Activated CD8-positive, alpha-beta memory T cell treated with anti-CD3 and anti-CD28 coated beads, Interleukin-2, amount 10 ng/mL, durations not matched to agents 7 days and 5 days (primary cell): ENCODE measurements at regions not wholly inside any gene's neighbourhood (a gene's known extent, or its start where the extent isn't known, plus 50 kb on each side); places are given as distances from the start of the nearest gene placed in this dataset.

Experiments
- ATAC-seq: fragments of 150-1000 bp; cut with Tn5 transposase; one replicate; pipeline ENCODE4 v1.10.0; 2021; ENCODE audit warnings: moderate library complexity
- CTCF ChIA-PET: fragments of 350-600 bp; sonication (Branson Sonifier 250); formaldehyde crosslinking; loops from one replicate; lab custom pipeline; 2021; ENCODE audit warnings: antibody characterized with exemption; lab: Charles Lee
- DNase-seq: peaks from one replicate; pipeline ENCODE4 v3.0.0-alpha.2; 2020
- H3K27ac Mint-ChIP-seq: one replicate; pipeline ENCODE4 v1.8.0; 2021; ENCODE audit warnings: mild to moderate bottlenecking, mixed read lengths
- H3K27me3 Mint-ChIP-seq: one replicate; pipeline ENCODE4 v1.8.0; 2021; ENCODE audit warnings: mixed read lengths
- H3K36me3 Mint-ChIP-seq: one replicate; pipeline ENCODE4 v1.8.0; 2021; ENCODE audit warnings: mild to moderate bottlenecking, mixed read lengths
- H3K4me1 Mint-ChIP-seq: one replicate; pipeline ENCODE4 v1.8.0; 2021; ENCODE audit warnings: mixed read lengths
- H3K4me3 Mint-ChIP-seq: one replicate; pipeline ENCODE4 v1.8.0; 2021; ENCODE audit warnings: mild to moderate bottlenecking, moderate library complexity, mixed read lengths
- H3K9me3 Mint-ChIP-seq: one replicate; pipeline ENCODE4 v1.8.0; 2022; ENCODE audit warnings: low read depth, mixed read lengths

DNA sequence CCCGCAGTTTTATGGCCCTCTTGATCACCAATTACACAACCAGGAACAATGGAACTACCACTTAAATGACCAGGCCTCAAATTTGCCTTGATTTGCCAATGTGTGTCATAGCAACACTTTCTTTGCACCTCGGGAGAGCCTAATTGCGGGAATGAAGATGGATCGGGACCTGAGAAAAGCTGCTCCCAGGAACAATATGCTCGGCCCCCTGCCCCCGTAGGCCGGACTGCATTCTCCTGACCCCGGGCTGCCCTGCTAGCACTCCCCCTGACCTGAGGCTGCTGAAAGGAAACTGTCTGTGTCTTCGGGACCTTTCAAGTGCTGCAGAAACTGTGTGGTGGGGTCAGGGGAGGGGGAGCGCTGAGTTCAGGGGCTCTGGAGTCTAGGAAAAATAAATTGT is 294.3 kb upstream of the IRX1 start:
- DNase-seq (no peak), ATAC-seq (no peak)
- CTCF ChIA-PET: no interaction called here
- peaks cover 7% of the 10 kb centered on the region for H3K9me3 Mint-ChIP-seq
- no peak overlapping the region for H3K4me3 Mint-ChIP-seq
- H3K27me3 Mint-ChIP-seq: no peaks in the 10 kb centered on the region
- no peaks in the 10 kb centered on the region for H3K4me1 Mint-ChIP-seq
- no peak overlapping the region for H3K27ac Mint-ChIP-seq
- H3K36me3 Mint-ChIP-seq: no peaks in the 10 kb centered on the region

DNA sequence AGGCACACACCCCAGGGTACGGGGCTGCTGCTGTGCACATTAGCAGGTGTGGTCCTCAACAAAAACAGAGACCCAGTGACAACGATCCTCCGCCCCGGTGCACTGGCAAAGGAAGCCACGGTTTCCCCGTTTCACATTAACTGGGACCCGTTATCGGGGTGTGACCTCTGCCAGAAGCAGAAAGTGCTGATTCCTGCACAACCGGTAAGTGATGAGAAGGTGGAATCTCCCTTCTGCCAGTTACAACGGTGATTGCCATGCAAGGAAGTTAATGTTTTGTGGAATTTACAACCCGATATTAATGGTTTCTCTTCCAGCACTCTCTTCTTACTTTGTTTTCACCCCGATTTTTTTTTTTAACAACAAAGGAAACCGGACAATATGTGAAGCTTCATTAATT is 294.9 kb upstream of the IRX1 start:
- Mint-ChIP-seq H3K27ac (no peak overlapping the region), H3K4me3 (no peak overlapping the region), H3K36me3 (no peaks in the 10 kb centered on the region), H3K4me1 (no peaks in the 10 kb centered on the region), H3K27me3 (no peaks in the 10 kb centered on the region), H3K9me3 (peaks cover 7% of the 10 kb centered on the region)
- DNase-seq (no peak), ATAC-seq (no peak)
- CTCF ChIA-PET: no interaction called here

DNA sequence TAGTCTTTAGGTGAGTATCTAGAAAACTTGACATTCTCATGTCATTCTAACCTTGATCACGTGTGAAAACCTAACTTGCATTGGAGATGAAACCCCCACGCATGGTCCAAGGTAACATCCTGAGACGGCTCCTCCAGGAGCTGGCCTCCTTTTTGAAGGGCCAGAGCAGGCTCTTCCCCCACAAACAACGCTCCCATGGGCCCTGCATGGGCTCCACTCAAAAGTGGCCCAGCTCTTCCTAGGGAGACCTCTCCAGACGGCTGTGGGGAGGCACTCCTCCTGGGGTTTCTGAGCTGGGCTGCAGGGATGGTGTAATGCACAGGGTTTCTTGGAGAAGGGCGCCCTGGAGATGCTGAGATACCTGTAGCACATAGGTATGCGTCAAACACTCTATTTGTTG is 296.2 kb upstream of the IRX1 start:
- Mint-ChIP-seq H3K36me3 (no peaks in the 10 kb centered on the region), H3K27me3 (no peaks in the 10 kb centered on the region), H3K4me3 (no peak overlapping the region), H3K4me1 (no peaks in the 10 kb centered on the region), H3K27ac (no peak overlapping the region), H3K9me3 (peaks cover 5% of the 10 kb centered on the region)
- DNase-seq: no peak
- no peak for ATAC-seq
- CTCF ChIA-PET: no interaction called here

DNA sequence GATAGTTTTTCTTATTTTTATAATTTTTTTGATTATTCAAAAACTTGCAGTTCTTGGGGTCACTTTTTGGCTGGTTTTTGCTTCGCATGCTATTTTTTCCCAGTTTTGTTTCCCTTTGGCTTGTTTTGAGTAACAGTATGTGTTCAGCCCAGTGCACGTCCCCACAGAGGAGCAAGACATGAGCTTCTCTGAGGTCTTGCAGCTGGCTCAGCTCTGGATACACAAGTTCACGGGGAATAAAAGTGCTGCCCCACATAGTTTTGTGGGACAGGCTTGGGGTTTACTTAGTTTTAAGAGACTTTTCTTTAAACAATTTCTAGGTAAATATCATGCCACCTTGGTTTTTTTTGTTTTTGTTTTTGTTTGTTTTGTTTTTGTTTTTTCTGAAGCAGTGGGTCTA is 297.8 kb upstream of the IRX1 start:
- Mint-ChIP-seq H3K4me3 (no peak overlapping the region), H3K9me3 (peaks cover 5% of the 10 kb centered on the region), H3K27me3 (no peaks in the 10 kb centered on the region), H3K27ac (no peak overlapping the region), H3K4me1 (no peaks in the 10 kb centered on the region), H3K36me3 (no peaks in the 10 kb centered on the region)
- ATAC-seq (no peak), DNase-seq (no peak)
- CTCF ChIA-PET: no interaction called here

DNA sequence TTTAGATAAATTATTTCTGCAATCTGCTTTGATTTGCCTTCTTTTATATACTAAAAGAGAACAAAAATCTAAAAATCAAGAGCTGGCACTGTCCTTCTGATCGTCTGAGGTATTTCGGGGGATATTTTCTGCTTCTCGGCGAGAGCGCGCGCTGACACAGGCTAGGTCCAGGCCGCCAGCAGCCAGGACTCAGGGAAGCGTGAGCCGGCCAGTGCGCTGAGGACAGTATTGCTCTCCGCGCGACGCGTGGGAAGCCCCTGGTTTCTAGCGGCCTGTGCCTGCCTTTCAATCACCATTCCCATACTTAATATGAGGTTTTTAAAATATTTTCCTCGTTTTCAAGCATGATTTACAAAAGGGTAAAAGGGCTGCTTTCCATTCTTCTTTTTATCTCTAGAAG is 307.3 kb upstream of the IRX1 start:
- H3K36me3 Mint-ChIP-seq: no peaks in the 10 kb centered on the region
- DNase-seq (no peak), ATAC-seq (no peak)
- H3K4me3 Mint-ChIP-seq: no peak overlapping the region
- peaks cover 4% of the 10 kb centered on the region for H3K9me3 Mint-ChIP-seq
- H3K4me1 Mint-ChIP-seq: no peaks in the 10 kb centered on the region
- no peak overlapping the region for H3K27ac Mint-ChIP-seq
- no peaks in the 10 kb centered on the region for H3K27me3 Mint-ChIP-seq
- CTCF ChIA-PET: no interaction called here

DNA sequence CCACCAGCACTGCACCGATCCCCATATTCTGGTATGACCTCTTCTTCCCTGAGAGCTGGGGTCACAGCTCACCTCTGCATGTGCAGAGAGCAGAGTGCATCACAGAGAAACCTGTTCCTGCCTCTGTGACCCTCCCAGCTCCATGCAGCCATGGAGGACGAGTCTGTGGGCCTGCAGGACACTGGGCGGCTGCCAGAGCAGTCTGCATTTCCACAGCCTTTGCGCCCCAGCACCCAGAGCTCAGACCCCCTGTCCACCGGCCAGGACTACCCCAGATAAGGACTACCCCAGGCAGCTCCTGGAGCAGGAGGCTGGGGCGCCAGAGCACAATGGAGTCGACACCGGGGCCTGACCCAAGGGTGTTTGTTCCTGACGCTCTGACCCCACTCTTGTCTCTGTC is 308.1 kb upstream of the IRX1 start:
- no peak for ATAC-seq
- no peak overlapping the region for H3K27ac Mint-ChIP-seq

DNA sequence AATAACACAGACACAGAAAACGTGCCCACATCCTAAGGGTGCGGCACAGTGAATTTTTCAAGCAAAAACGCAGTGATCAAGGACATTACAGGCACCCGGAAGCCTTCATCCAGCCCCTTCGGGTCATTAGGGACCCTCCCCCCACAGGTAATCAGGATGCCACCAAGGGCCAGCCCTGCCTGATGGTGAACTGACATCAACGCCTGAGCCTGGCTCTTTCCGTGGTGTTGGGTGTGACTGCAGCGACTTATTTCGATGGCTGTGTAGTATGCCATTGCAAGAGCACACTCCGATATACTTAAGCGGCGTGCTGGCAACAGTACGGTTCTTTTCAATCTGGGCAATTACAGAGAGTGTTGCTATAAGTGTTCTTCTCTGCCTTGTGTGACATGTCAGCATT is 310.0 kb upstream of the IRX1 start:
- CTCF ChIA-PET: no interaction called here
- Mint-ChIP-seq H3K9me3 (peaks cover 7% of the 10 kb centered on the region), H3K27ac (no peak overlapping the region), H3K36me3 (no peaks in the 10 kb centered on the region), H3K4me3 (no peak overlapping the region), H3K27me3 (no peaks in the 10 kb centered on the region), H3K4me1 (no peaks in the 10 kb centered on the region)
- ATAC-seq: no peak
- no peak for DNase-seq

More for the DNA sequence above, 308.1 kb upstream of the IRX1 start:
- H3K9me3 Mint-ChIP-seq: peaks cover 9% of the 10 kb centered on the region
- CTCF ChIA-PET: no interaction called here
- DNase-seq: no peak
- no peak overlapping the region for H3K4me3 Mint-ChIP-seq
- H3K4me1 Mint-ChIP-seq: no peaks in the 10 kb centered on the region
- no peaks in the 10 kb centered on the region for H3K27me3 Mint-ChIP-seq
- H3K36me3 Mint-ChIP-seq: no peaks in the 10 kb centered on the region

DNA sequence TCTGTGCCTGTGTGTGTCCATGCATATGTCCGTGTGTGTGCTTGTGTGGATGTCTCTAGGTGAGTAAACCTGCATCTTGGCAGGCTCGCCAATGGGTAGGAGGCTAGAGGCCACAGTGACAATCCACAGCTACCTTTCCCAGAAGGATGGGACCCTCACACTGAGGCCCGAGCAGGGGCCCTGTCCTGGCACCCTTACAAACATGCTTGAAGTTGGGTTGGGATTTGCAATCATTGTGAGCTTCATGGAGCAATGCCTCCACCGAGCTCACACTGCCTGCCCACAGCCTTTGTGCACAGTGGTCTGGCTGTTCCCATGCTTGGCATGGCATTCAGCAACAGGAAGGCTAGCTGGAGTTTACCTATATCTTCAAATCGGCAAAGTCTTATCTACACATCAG is 311.1 kb upstream of the IRX1 start:
- Mint-ChIP-seq H3K27ac (no peak overlapping the region), H3K9me3 (peaks cover 4% of the 10 kb centered on the region), H3K4me3 (no peak overlapping the region), H3K27me3 (no peaks in the 10 kb centered on the region), H3K36me3 (no peaks in the 10 kb centered on the region), H3K4me1 (no peaks in the 10 kb centered on the region)
- DNase-seq (no peak), ATAC-seq (no peak)
- CTCF ChIA-PET: no interaction called here

DNA sequence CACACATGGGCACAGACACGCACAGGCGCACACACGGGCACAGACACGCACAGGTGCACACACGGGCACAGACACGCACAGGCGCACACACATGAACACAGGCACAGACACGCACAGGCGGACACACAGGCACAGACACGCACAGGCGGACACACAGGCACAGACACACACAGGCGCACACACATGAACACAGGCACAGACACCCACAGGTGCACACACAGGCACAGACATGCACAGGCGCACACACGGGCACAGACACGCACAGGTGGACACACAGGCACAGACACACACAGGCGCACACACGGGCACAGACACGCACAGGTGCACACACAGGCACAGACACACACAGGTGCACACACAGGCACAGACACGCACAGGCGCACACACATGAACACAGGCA is 312.8 kb upstream of the IRX1 start:
- no peaks in the 10 kb centered on the region for H3K27me3 Mint-ChIP-seq
- no peak for ATAC-seq
- CTCF ChIA-PET: no interaction called here
- no peaks in the 10 kb centered on the region for H3K4me1 Mint-ChIP-seq
- no peaks in the 10 kb centered on the region for H3K36me3 Mint-ChIP-seq
- H3K4me3 Mint-ChIP-seq: no peak overlapping the region
- no peak for DNase-seq
- no peak overlapping the region for H3K27ac Mint-ChIP-seq
- peaks cover 4% of the 10 kb centered on the region for H3K9me3 Mint-ChIP-seq

DNA sequence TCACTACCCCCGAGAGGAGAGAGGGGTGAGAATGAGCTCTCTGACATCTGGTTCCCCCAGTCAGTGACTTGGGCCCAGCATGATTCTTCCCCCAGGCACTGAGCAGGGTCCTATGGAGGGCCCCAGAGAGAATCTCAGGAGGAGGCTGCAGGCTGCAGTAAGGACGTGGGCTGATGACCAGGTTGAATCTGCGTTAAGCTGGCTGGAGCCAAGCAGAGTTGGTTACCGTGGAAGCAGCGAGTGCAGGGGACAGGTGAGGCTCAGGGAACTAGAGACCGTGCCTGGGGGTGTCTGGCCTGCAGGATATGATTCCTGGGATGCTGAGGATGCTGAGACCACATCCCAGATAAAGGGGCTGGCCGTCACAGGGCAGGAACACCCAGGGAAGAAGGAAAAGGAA is 314.3 kb upstream of the IRX1 start:
- no peaks in the 10 kb centered on the region for H3K27me3 Mint-ChIP-seq
- H3K4me3 Mint-ChIP-seq: no peak overlapping the region
- no peak overlapping the region for H3K27ac Mint-ChIP-seq
- ATAC-seq: no peak
- no peaks in the 10 kb centered on the region for H3K36me3 Mint-ChIP-seq
- H3K4me1 Mint-ChIP-seq: no peaks in the 10 kb centered on the region
- H3K9me3 Mint-ChIP-seq: peaks cover 4% of the 10 kb centered on the region
- DNase-seq: no peak
- CTCF ChIA-PET: no interaction called here

DNA sequence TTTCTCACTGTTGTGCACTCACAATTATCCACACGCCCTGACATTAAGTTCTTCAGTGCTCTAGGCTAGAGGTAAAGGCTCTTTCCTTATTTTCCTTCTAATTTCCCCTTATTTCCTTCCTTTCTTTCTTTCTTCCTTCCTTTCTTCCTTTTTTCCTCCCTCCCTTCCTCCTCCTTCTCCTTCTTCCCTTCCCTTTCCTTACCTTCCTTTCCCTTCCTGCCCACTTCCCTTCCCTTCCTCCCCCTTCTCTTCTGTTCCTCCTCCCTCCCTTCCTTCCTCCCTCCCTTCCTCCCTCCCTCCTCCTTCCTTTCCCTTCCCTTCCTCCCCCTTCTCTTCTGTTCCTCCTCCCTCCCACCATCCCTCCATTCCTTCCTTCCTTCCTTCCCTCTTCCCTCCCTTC is 317.0 kb upstream of the IRX1 start:
- Mint-ChIP-seq H3K27me3 (no peaks in the 10 kb centered on the region), H3K36me3 (no peaks in the 10 kb centered on the region), H3K9me3 (peaks cover 12% of the 10 kb centered on the region), H3K27ac (no peak overlapping the region), H3K4me3 (no peak overlapping the region), H3K4me1 (no peaks in the 10 kb centered on the region)
- CTCF ChIA-PET: no interaction called here
- DNase-seq: no peak
- ATAC-seq: no peak

DNA sequence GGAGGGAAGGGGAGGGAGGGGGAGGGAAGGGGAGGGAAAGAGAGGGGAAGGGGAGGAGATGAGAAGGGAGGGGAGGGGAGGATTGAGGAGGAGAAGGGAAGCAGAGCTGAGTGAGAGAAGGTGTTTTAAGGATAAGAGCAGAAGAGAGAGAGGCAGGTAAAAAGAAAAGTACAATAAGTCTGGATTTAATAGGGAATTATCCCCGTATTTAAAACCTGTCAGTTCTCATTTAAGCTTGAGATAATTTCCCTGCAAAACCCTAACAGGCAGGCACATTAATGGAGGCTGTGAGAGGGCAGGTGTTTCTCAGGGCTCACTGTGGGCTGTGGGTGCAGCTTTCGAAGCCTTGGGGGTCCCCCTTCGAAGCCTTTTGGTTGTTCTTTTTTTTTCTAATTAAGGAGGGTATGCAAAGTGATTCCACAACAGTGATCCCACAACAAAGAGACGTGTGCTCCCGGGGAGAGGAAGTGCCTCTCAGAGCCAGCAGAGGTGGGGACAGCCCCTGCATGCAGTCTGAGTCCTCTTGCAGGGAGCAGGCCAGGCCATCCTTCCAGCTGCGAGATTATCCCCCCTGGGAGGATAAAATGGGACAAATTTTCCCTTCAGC is 317.9 kb upstream of the IRX1 start:
- Mint-ChIP-seq H3K27me3 (no peaks in the 10 kb centered on the region), H3K4me3 (no peak overlapping the region), H3K9me3 (peaks cover 9% of the 10 kb centered on the region), H3K27ac (no peak overlapping the region), H3K36me3 (no peaks in the 10 kb centered on the region), H3K4me1 (no peaks in the 10 kb centered on the region)
- ATAC-seq (no peak), DNase-seq (no peak)
- CTCF ChIA-PET: no interaction called here

DNA sequence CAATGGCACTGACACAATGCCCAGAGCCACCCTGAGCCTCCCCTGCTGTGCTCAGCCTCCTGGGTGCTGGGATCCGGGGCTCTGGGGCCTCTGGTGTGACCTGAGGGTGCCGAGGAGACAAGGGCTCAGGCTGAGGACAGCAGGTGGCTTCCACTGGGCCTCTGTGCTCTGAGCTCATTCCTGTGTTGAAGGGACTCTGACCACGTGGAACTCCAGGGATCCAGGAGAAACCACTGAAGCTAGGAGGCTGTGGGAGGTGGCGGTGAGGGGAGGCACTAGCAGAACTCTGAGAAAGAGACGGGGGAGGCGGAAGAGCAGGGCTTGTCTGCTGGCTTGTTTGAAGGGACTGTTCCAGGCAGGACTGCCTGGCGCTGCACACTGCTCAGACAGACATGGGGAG is 318.7 kb upstream of the IRX1 start:
- Mint-ChIP-seq H3K36me3 (no peaks in the 10 kb centered on the region), H3K4me3 (no peak overlapping the region), H3K27me3 (no peaks in the 10 kb centered on the region), H3K27ac (no peak overlapping the region), H3K4me1 (no peaks in the 10 kb centered on the region), H3K9me3 (peaks cover 8% of the 10 kb centered on the region)
- ATAC-seq (no peak), DNase-seq (no peak)
- CTCF ChIA-PET: no interaction called here

DNA sequence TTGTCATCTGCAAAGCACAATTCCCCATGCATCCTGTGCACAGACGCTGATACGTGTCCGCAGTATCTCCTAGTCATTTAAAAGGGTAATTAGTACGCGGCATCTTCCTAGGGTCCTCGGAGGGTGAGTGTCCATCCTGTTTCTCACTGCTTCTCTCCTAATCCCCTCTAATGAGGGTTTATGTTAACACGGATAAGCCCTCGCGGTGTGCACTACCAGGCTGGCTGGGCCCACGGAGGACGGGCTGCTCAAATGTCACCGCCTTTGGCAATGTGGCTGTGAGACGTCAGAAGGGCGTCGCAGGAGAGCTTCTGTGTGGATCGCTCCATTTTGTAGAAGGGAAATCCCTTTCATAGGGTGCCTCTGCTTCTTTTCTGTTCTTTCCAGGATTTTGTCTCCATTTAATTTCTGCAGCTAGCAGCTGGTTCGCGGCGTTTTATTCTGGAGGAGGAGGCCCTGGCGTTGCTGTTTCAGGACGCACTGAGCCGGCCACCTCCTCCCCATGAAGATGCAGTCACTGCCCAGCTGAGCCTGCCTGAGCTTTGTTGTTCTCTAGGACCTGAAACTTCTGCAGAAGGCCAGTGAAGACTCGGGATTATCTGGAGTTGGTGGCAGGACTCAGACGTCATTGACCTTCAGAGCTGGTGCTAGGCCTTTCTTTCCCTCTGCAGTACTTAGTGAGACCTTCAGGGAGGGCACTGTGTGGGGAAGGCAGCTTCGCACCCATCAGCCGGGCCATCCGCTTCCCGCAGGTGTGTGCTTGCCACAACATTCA is 326.1 kb upstream of the IRX1 start:
- Mint-ChIP-seq H3K4me3 (no peak overlapping the region), H3K27ac (no peak overlapping the region), H3K36me3 (no peaks in the 10 kb centered on the region), H3K4me1 (no peaks in the 10 kb centered on the region), H3K9me3 (peaks cover 4% of the 10 kb centered on the region), H3K27me3 (no peaks in the 10 kb centered on the region)
- CTCF ChIA-PET: no interaction called here
- ATAC-seq (no peak), DNase-seq (no peak)
